ENCODE measurements at regions not wholly inside any gene's neighbourhood (a gene's known extent, or its start where the extent isn't known, plus 50 kb on each side); places are given as distances from the start of the nearest gene placed in this dataset.

DNA sequence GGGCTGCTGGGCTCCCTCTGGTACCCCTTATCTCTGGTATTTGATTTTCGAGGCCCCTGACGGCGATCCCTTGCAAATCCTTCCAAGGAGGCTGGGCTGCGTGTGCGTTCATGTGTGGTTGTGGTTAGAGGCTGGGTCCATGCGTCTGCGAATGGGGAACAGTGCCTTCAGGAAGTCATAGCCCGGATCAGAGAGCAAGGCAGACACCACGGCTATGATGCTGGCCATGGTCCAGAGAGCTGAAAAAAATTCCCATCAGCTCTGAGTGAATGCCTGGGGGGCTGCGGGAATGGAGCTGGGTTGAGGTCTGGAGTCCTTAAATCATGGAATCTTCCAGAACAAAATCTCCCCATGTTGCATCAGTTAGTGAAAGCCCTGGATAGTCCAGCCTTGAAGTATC, 145.5 kb downstream of the ACKR3 start:
- intact Hi-C loops (cut with micrococcal nuclease) = loop anchor here (10.0 kb wide), 1 partner anchor 160 kb away; no protein-coding TSS in a partner anchor
- ChIA-PET CTCF (no interaction called here), POLR2A (no interaction called here)
- no peaks in the 10 kb centered on the region for H3K9me3 Mint-ChIP-seq (ENCODE audit: unreplicated experiment)
- TF ChIP-seq, protein P1, sequence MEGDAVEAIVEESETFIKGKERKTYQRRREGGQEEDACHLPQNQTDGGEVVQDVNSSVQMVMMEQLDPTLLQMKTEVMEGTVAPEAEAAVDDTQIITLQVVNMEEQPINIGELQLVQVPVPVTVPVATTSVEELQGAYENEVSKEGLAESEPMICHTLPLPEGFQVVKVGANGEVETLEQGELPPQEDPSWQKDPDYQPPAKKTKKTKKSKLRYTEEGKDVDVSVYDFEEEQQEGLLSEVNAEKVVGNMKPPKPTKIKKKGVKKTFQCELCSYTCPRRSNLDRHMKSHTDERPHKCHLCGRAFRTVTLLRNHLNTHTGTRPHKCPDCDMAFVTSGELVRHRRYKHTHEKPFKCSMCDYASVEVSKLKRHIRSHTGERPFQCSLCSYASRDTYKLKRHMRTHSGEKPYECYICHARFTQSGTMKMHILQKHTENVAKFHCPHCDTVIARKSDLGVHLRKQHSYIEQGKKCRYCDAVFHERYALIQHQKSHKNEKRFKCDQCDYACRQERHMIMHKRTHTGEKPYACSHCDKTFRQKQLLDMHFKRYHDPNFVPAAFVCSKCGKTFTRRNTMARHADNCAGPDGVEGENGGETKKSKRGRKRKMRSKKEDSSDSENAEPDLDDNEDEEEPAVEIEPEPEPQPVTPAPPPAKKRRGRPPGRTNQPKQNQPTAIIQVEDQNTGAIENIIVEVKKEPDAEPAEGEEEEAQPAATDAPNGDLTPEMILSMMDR (IDR thresholded peaks at IDR 0.05; ENCODE audit: unreplicated experiment) = no peak
- BruUV-seq (replicated peaks) = no TSS peak
- H3K27ac Mint-ChIP-seq (ENCODE audit: low read depth, unreplicated experiment) = no peak overlapping the region
- H3K4me3 Mint-ChIP-seq (ENCODE audit: unreplicated experiment) = no peak overlapping the region
- no peak for DNase-seq (ENCODE audit: unreplicated experiment)
- H3K4me1 Mint-ChIP-seq (ENCODE audit: insufficient read depth, unreplicated experiment) = peaks cover 26% of the 10 kb centered on the region
- peaks cover 5% of the 10 kb centered on the region for H3K36me3 Mint-ChIP-seq (ENCODE audit: insufficient read depth, unreplicated experiment)
- no peaks in the 10 kb centered on the region for H3K27me3 Mint-ChIP-seq (ENCODE audit: insufficient read depth, unreplicated experiment)

DNA sequence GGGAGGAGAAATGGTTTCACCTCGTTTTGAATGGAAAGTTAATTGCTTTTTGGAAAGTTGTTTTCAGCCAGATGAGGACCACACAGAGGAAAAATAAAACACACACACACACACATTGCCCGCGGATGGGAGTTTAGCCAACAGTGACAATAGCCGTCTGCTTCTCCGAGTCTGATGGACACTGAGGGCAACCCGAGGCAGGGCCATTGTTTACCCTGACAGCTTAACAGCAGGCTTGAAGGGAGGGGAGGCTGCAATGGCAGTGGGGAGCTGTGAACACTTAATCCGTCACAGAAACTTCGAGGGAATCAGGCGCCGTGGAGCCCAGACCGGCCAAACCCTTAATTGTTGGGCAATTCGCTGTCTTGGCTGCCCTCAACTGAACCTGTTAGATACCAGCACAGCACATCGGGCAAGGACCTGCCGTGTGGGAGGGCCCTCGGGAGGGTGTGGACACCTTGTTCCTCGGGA, 145.9 kb downstream of the ACKR3 start:
- TF ChIP-seq, protein P1 (IDR thresholded peaks at IDR 0.05; ENCODE audit: unreplicated experiment) = no peak
- Mint-ChIP-seq H3K4me1 (ENCODE audit: insufficient read depth, unreplicated experiment) (peaks cover 26% of the 10 kb centered on the region), H3K9me3 (ENCODE audit: unreplicated experiment) (no peaks in the 10 kb centered on the region), H3K36me3 (ENCODE audit: insufficient read depth, unreplicated experiment) (peaks cover 5% of the 10 kb centered on the region), H3K4me3 (ENCODE audit: unreplicated experiment) (no peak overlapping the region), H3K27ac (ENCODE audit: low read depth, unreplicated experiment) (no peak overlapping the region), H3K27me3 (ENCODE audit: insufficient read depth, unreplicated experiment) (no peaks in the 10 kb centered on the region)
- POLR2A ChIA-PET = no interaction called here
- CTCF ChIA-PET = no interaction called here
- intact Hi-C loops (cut with micrococcal nuclease) = loop anchor here (10.0 kb wide), 1 partner anchor 159 kb away; no protein-coding TSS in a partner anchor
- no peak for DNase-seq (ENCODE audit: unreplicated experiment)
- no TSS peak for BruUV-seq (replicated peaks)

DNA sequence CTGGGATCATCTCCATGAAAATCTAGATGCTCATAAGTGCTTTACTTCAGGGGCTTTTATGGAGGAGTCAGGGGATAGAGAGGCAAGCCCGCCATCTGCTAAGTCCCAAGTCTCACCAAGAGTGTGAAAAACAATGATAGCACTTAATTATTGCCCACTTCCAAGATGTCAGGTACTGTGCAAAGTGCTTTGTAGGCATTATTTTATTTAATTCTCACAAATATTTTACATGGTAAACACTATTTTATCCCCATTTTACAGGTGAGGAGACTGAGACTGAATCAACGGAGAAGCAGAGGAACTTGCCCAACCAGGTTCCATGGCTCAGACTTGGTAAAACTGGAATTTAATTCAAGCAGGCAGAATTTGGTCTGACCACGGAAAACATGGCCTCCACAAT, 147.5 kb downstream of the ACKR3 start:
- CTCF ChIA-PET = no interaction called here
- intact Hi-C loops (cut with micrococcal nuclease) = loop anchor here (10.0 kb wide), 1 partner anchor 158 kb away; no protein-coding TSS in a partner anchor
- TF ChIP-seq, protein P1 (IDR thresholded peaks at IDR 0.05; ENCODE audit: unreplicated experiment) = no peak
- Mint-ChIP-seq H3K36me3 (ENCODE audit: insufficient read depth, unreplicated experiment) (peaks cover 5% of the 10 kb centered on the region), H3K4me1 (ENCODE audit: insufficient read depth, unreplicated experiment) (peaks cover 31% of the 10 kb centered on the region), H3K9me3 (ENCODE audit: unreplicated experiment) (no peaks in the 10 kb centered on the region), H3K27me3 (ENCODE audit: insufficient read depth, unreplicated experiment) (no peaks in the 10 kb centered on the region), H3K4me3 (ENCODE audit: unreplicated experiment) (no peak overlapping the region), H3K27ac (ENCODE audit: low read depth, unreplicated experiment) (no peak overlapping the region)
- no peak for DNase-seq (ENCODE audit: unreplicated experiment)
- BruUV-seq (replicated peaks) = no TSS peak
- POLR2A ChIA-PET = no interaction called here

DNA sequence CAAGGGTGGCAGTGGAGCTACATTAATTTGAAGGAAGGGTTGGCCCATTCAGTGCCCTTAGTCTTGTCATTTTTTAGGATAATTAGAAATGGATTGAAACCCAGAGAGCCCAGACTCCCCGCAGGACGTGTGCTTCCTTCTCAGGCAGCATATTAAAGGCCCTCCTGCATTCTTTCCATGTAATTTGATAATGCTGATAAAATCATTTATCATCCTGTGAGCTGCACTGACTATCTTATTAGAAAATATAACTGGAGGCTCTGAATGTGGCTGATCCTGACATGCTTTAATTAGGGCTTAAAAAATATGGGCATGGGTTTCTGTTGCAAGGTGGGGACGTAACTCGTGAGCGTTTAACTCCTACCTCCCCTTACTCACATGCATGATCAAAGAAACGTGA, 148.1 kb downstream of the ACKR3 start:
- Mint-ChIP-seq H3K9me3 (ENCODE audit: unreplicated experiment) (no peaks in the 10 kb centered on the region), H3K27ac (ENCODE audit: low read depth, unreplicated experiment) (no peak overlapping the region), H3K4me1 (ENCODE audit: insufficient read depth, unreplicated experiment) (peaks cover 31% of the 10 kb centered on the region), H3K36me3 (ENCODE audit: insufficient read depth, unreplicated experiment) (peaks cover 5% of the 10 kb centered on the region), H3K4me3 (ENCODE audit: unreplicated experiment) (no peak overlapping the region), H3K27me3 (ENCODE audit: insufficient read depth, unreplicated experiment) (no peaks in the 10 kb centered on the region)
- ChIA-PET POLR2A (no interaction called here), CTCF (no interaction called here)
- no peak for DNase-seq (ENCODE audit: unreplicated experiment)
- no TSS peak for BruUV-seq (replicated peaks)
- TF ChIP-seq, protein P1 (IDR thresholded peaks at IDR 0.05; ENCODE audit: unreplicated experiment) = no peak
- intact Hi-C loops (cut with micrococcal nuclease) = loop anchor here (10.0 kb wide), 1 partner anchor 157 kb away; no protein-coding TSS in a partner anchor

All from MCF 10A (cell line).